Endothelial cell of umbilical vein (primary cell): ENCODE measurements at regions not wholly inside any gene's neighbourhood (a gene's known extent, or its start where the extent isn't known, plus 50 kb on each side); places are given as distances from the start of the nearest gene placed in this dataset.

Experiments used
- CTCF ChIP-seq, 2 donors: IDR thresholded peaks; 1 replicate in 1 of 2; 2 replicates in 1 of 2; pipeline ENCODE4 v1.5.1; 2011; ENCODE audit warnings: low read length in 2 of 2, mild to moderate bottlenecking in 2 of 2, moderate library complexity in 2 of 2, control low read depth in 1 of 2, inconsistent platforms in 1 of 2, low read depth in 1 of 2; ENCODE audit not compliant: insufficient read depth in 1 of 2; ENCODE audit errors: extremely low read depth in 1 of 2
- EZH2 ChIP-seq: IDR thresholded peaks from 2 replicates; pipeline ENCODE4 v1.6.1; 2012; ENCODE audit warnings: borderline replicate concordance, low read depth, mild to moderate bottlenecking, moderate library complexity, low read length, inconsistent platforms; ENCODE audit not compliant: severe bottlenecking
- GATA2 ChIP-seq: IDR thresholded peaks from 2 replicates; pipeline ENCODE4 v1.7.0; 2011; ENCODE audit warnings: low read depth, mild to moderate bottlenecking, moderate library complexity, mixed read lengths, low read length; ENCODE audit not compliant: insufficient read length, insufficient read depth
- JUN ChIP-seq: IDR thresholded peaks from 2 replicates; pipeline ENCODE4 v1.6.1; 2011; ENCODE audit warnings: borderline replicate concordance, low read depth; ENCODE audit not compliant: insufficient read length, insufficient read depth
- MAX ChIP-seq: IDR thresholded peaks from 2 replicates; pipeline ENCODE4 v1.6.1; 2011; ENCODE audit not compliant: insufficient read depth, insufficient read length
- MYC ChIP-seq: IDR thresholded peaks from one replicate; pipeline ENCODE4 v1.6.1; 2011; ENCODE audit warnings: mild to moderate bottlenecking, low read depth, low read length
- POLR2A ChIP-seq: IDR thresholded peaks from 2 replicates; pipeline ENCODE4 v1.6.1; 2012; ENCODE audit warnings: low read depth, mild to moderate bottlenecking, control low read depth, low read length
- POLR2AphosphoS5 ChIP-seq: IDR thresholded peaks from 2 replicates; pipeline ENCODE4 v1.6.1; 2012; ENCODE audit warnings: low read depth, mild to moderate bottlenecking, control low read depth, low read length, moderate library complexity; ENCODE audit not compliant: insufficient read depth

GRCh38 chr1:197841883-197842553 is 60.4 kb upstream of the C1orf53 start:
- TF ChIP-seq EZH2 (no peak), CTCF (IDR thresholded peaks at IDR 0.05; ENCODE audit: extremely low read depth in 1 of 2, insufficient read depth in 1 of 2, low read depth in 1 of 2, low read length in 2 of 2) (no peak), POLR2AphosphoS5 (no peak), JUN (no peak), GATA2 (no peak), MYC (no peak), POLR2A (no peak), MAX (no peak)
